ENCODE measurements at regions not wholly inside any gene's neighbourhood (a gene's known extent, or its start where the extent isn't known, plus 50 kb on each side); places are given as distances from the start of the nearest gene placed in this dataset.

GRCh38 chr18:56377231-56377630, 261.2 kb downstream of the TXNL1 start:
- H3K27me3 ChIP-seq (ENCODE audit: control insufficient read depth, insufficient read depth, low read length) = no peaks in the 10 kb centered on the region
- H3K9ac ChIP-seq (ENCODE audit: low read length) = no peak overlapping the region
- H3K36me3 ChIP-seq (ENCODE audit: control insufficient read depth, low read depth, low read length) = no peaks in the 10 kb centered on the region
- H3K27ac ChIP-seq (ENCODE audit: low read length) = no peak overlapping the region
- no peaks in the 10 kb centered on the region for H3K4me1 ChIP-seq (ENCODE audit: control insufficient read depth, low read depth, low read length)
- no peaks in the 10 kb centered on the region for H3K9me3 ChIP-seq (ENCODE audit: control insufficient read depth, low read depth, low read length)
- H3K4me3 ChIP-seq (ENCODE audit: low read length) = no peak overlapping the region

GRCh38 chr18:56374007-56374655, 264.3 kb downstream of the TXNL1 start:
- no peaks in the 10 kb centered on the region for H3K36me3 ChIP-seq (ENCODE audit: control insufficient read depth, low read depth, low read length)
- H3K27me3 ChIP-seq (ENCODE audit: control insufficient read depth, insufficient read depth, low read length) = no peaks in the 10 kb centered on the region
- no peak overlapping the region for H3K4me3 ChIP-seq (ENCODE audit: low read length)
- no peak overlapping the region for H3K27ac ChIP-seq (ENCODE audit: low read length)
- no peaks in the 10 kb centered on the region for H3K4me1 ChIP-seq (ENCODE audit: control insufficient read depth, low read depth, low read length)
- no peak overlapping the region for H3K9ac ChIP-seq (ENCODE audit: low read length)
- H3K9me3 ChIP-seq (ENCODE audit: control insufficient read depth, low read depth, low read length) = no peaks in the 10 kb centered on the region

- Histone ChIP-seq H3K27ac (ENCODE audit: low read length) (no peak overlapping the region), H3K4me1 (ENCODE audit: control insufficient read depth, low read depth, low read length) (no peaks in the 10 kb centered on the region), H3K9me3 (ENCODE audit: control insufficient read depth, low read depth, low read length) (no peaks in the 10 kb centered on the region), H3K27me3 (ENCODE audit: control insufficient read depth, insufficient read depth, low read length) (no peaks in the 10 kb centered on the region), H3K4me3 (ENCODE audit: low read length) (no peak overlapping the region), H3K36me3 (ENCODE audit: control insufficient read depth, low read depth, low read length) (no peaks in the 10 kb centered on the region), H3K9ac (ENCODE audit: low read length) (no peak overlapping the region)
Observed at GRCh38 chr18:56373601-56374000, 264.8 kb downstream of the TXNL1 start.

GRCh38 chr18:56368066-56368465, 270.3 kb downstream of the TXNL1 start:
- Histone ChIP-seq H3K9me3 (ENCODE audit: control insufficient read depth, low read depth, low read length) (no peaks in the 10 kb centered on the region), H3K9ac (ENCODE audit: low read length) (no peak overlapping the region), H3K36me3 (ENCODE audit: control insufficient read depth, low read depth, low read length) (no peaks in the 10 kb centered on the region), H3K27me3 (ENCODE audit: control insufficient read depth, insufficient read depth, low read length) (no peaks in the 10 kb centered on the region), H3K4me3 (ENCODE audit: low read length) (no peak overlapping the region), H3K4me1 (ENCODE audit: control insufficient read depth, low read depth, low read length) (no peaks in the 10 kb centered on the region), H3K27ac (ENCODE audit: low read length) (no peak overlapping the region)

GRCh38 chr18:56358608-56359280, 279.6 kb downstream of the TXNL1 start:
- H3K9ac ChIP-seq (ENCODE audit: low read length) = no peak overlapping the region
- H3K4me3 ChIP-seq (ENCODE audit: low read length) = no peak overlapping the region
- no peak overlapping the region for H3K27ac ChIP-seq (ENCODE audit: low read length)
- no peaks in the 10 kb centered on the region for H3K36me3 ChIP-seq (ENCODE audit: control insufficient read depth, low read depth, low read length)
- no peaks in the 10 kb centered on the region for H3K4me1 ChIP-seq (ENCODE audit: control insufficient read depth, low read depth, low read length)
- H3K9me3 ChIP-seq (ENCODE audit: control insufficient read depth, low read depth, low read length) = peaks cover 8% of the 10 kb centered on the region
- H3K27me3 ChIP-seq (ENCODE audit: control insufficient read depth, insufficient read depth, low read length) = no peaks in the 10 kb centered on the region

- H3K9ac ChIP-seq (ENCODE audit: low read length) = no peak overlapping the region
- peaks cover 9% of the 10 kb centered on the region for H3K4me1 ChIP-seq (ENCODE audit: control insufficient read depth, low read depth, low read length)
- no peaks in the 10 kb centered on the region for H3K27me3 ChIP-seq (ENCODE audit: control insufficient read depth, insufficient read depth, low read length)
- H3K27ac ChIP-seq (ENCODE audit: low read length) = no peak overlapping the region
- no peaks in the 10 kb centered on the region for H3K36me3 ChIP-seq (ENCODE audit: control insufficient read depth, low read depth, low read length)
- H3K4me3 ChIP-seq (ENCODE audit: low read length) = no peak overlapping the region
- H3K9me3 ChIP-seq (ENCODE audit: control insufficient read depth, low read depth, low read length) = no peaks in the 10 kb centered on the region
Observed at GRCh38 chr18:56353663-56354260, 284.6 kb downstream of the TXNL1 start.

- Histone ChIP-seq H3K9ac (ENCODE audit: low read length) (no peak overlapping the region), H3K36me3 (ENCODE audit: control insufficient read depth, low read depth, low read length) (no peaks in the 10 kb centered on the region), H3K27me3 (ENCODE audit: control insufficient read depth, insufficient read depth, low read length) (no peaks in the 10 kb centered on the region), H3K27ac (ENCODE audit: low read length) (peak overlapping the region; percentile 20), H3K4me1 (ENCODE audit: control insufficient read depth, low read depth, low read length) (peaks cover 9% of the 10 kb centered on the region), H3K4me3 (ENCODE audit: low read length) (no peak overlapping the region), H3K9me3 (ENCODE audit: control insufficient read depth, low read depth, low read length) (no peaks in the 10 kb centered on the region)
Observed at GRCh38 chr18:56351911-56352500, 286.4 kb downstream of the TXNL1 start.

GRCh38 chr18:56337507-56337906, 300.9 kb downstream of the TXNL1 start:
- no peaks in the 10 kb centered on the region for H3K36me3 ChIP-seq (ENCODE audit: control insufficient read depth, low read depth, low read length)

GRCh38 chr18:56333839-56334238, 304.6 kb downstream of the TXNL1 start:
- Histone ChIP-seq H3K9ac (ENCODE audit: low read length) (no peak overlapping the region), H3K9me3 (ENCODE audit: control insufficient read depth, low read depth, low read length) (no peaks in the 10 kb centered on the region), H3K27ac (ENCODE audit: low read length) (no peak overlapping the region), H3K36me3 (ENCODE audit: control insufficient read depth, low read depth, low read length) (no peaks in the 10 kb centered on the region), H3K4me1 (ENCODE audit: control insufficient read depth, low read depth, low read length) (no peaks in the 10 kb centered on the region), H3K4me3 (ENCODE audit: low read length) (no peak overlapping the region), H3K27me3 (ENCODE audit: control insufficient read depth, insufficient read depth, low read length) (no peaks in the 10 kb centered on the region)

More at GRCh38 chr18:56337507-56337906, 300.9 kb downstream of the TXNL1 start:
- Histone ChIP-seq H3K27me3 (ENCODE audit: control insufficient read depth, insufficient read depth, low read length) (no peaks in the 10 kb centered on the region), H3K27ac (ENCODE audit: low read length) (no peak overlapping the region), H3K4me1 (ENCODE audit: control insufficient read depth, low read depth, low read length) (no peaks in the 10 kb centered on the region), H3K9ac (ENCODE audit: low read length) (no peak overlapping the region), H3K4me3 (ENCODE audit: low read length) (no peak overlapping the region), H3K9me3 (ENCODE audit: control insufficient read depth, low read depth, low read length) (no peaks in the 10 kb centered on the region)

- no peak overlapping the region for H3K4me3 ChIP-seq (ENCODE audit: low read length)
- H3K9me3 ChIP-seq (ENCODE audit: control insufficient read depth, low read depth, low read length) = no peaks in the 10 kb centered on the region
- H3K4me1 ChIP-seq (ENCODE audit: control insufficient read depth, low read depth, low read length) = no peaks in the 10 kb centered on the region
- H3K9ac ChIP-seq (ENCODE audit: low read length) = no peak overlapping the region
- H3K27me3 ChIP-seq (ENCODE audit: control insufficient read depth, insufficient read depth, low read length) = no peaks in the 10 kb centered on the region
- H3K27ac ChIP-seq (ENCODE audit: low read length) = no peak overlapping the region
- H3K36me3 ChIP-seq (ENCODE audit: control insufficient read depth, low read depth, low read length) = no peaks in the 10 kb centered on the region
Observed at GRCh38 chr18:56333146-56333545, 305.2 kb downstream of the TXNL1 start.

- no peak overlapping the region for H3K9ac ChIP-seq (ENCODE audit: low read length)
- H3K4me1 ChIP-seq (ENCODE audit: control insufficient read depth, low read depth, low read length) = no peaks in the 10 kb centered on the region
- no peaks in the 10 kb centered on the region for H3K36me3 ChIP-seq (ENCODE audit: control insufficient read depth, low read depth, low read length)
- H3K27ac ChIP-seq (ENCODE audit: low read length) = no peak overlapping the region
- H3K9me3 ChIP-seq (ENCODE audit: control insufficient read depth, low read depth, low read length) = no peaks in the 10 kb centered on the region
- no peak overlapping the region for H3K4me3 ChIP-seq (ENCODE audit: low read length)
- no peaks in the 10 kb centered on the region for H3K27me3 ChIP-seq (ENCODE audit: control insufficient read depth, insufficient read depth, low read length)
Observed at GRCh38 chr18:56332371-56332770, 306.0 kb downstream of the TXNL1 start.
